Amygdala (tissue), 56 donors: ENCODE measurements at regions not wholly inside any gene's neighbourhood (a gene's known extent, or its start where the extent isn't known, plus 50 kb on each side); places are given as distances from the start of the nearest gene placed in this dataset.

Source experiments
- DNase-seq, 56 donors: peaks; one replicate each; lab custom pipeline; 2025; lab: John Stamatoyannopoulos, UW

DNA sequence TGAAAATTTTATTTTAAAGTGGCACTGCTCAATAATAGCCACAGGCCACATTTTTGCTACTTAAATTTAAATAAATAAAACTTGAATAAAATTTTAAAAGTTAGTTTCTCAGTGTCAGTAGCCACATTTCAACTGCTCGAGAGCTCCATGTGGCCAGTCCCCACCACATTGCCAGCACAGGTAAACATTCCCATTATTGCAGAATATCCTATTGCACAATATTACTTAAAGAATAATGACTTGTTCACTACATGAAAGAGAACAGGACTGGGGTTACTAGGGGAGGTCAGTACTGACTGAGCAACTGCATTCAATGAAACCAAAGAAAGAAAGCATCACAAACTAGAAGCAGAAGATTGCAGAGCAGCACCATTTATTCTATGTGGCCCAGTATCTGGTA is 2201.6 kb upstream of the TENM3 start:
- DNase-seq: no peak

GRCh38 chr4:180052629-180053028 is 2190.6 kb upstream of the TENM3 start:
- no peak for DNase-seq

GRCh38 chr4:180054291-180054690 is 2188.9 kb upstream of the TENM3 start:
- DNase-seq: peak in 2 of 56 donors; percentile 1 to 39

GRCh38 chr4:180057299-180057721 is 2185.9 kb upstream of the TENM3 start:
- DNase-seq: peak in 2 of 56 donors; percentile 19 to 29

DNA sequence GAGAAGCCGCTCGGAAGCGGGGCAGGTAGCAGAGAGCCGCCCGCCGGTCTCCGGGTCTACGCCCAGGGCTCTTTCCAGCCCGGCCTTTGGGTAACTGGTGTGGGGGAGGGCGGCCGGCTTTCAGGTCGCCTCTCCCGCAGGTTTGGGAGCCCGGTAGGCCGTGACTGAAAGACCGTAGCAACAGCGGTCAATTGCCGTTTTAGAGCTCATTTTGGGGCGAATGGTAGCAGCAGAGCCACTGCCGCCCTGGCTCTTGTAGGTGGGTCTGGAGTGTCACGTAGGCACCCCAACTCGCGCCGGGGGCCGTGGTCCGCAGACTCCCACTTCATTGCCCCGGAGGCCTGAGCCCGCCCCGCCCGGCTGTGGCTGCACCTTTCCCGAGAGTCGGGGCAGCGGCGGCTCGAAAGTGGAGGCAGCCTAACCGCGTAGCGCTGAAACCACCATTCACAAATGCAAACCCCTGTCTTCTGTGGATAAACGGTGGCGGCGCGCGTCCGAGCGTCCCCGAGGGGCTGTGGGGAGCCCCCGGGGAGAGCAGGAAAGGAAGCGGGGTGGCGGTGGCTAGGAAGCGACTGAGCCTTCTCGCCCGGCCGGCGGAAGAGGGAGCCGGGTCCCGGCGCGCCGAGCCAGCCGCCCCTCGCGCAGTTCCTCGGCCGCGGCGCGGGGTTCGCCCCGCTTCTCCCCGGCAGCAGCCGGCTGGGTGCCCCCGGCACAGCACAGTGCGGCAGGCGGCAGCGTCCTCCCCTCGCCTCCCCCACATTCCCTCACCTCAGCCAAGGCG is 2185.1 kb upstream of the TENM3 start:
- peak in 28 of 56 donors; percentile 1 to 72 (median 36) for DNase-seq

DNA sequence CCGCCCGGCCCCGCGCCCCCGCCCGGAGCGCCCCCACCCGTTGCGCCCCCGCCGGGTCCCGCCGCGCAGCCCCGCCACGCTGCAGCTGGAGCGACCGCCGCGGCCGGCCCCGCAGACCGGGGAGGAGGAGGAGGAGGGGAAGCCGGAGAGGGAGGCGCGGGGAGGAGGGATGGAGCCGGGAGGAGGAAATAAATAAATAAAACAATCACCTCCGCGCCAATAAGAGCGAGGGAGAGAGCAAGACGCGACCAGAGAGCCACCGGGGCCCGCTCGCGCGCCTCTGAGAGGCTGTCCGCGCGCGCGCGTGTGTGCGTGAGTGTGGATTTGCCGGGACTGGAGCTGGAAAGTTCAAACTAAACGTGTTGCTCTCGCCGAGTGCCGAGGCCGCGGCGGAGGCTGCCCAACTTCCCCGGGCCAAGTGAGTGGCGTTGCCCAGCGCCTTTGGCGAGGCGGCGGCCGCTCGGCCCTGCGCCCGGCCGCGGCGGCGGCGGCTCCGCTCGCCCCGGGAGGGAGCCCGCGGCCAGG is 2184.4 kb upstream of the TENM3 start:
- DNase-seq: peak in 54 of 56 donors; percentile 5 to 77 (median 52)

DNA sequence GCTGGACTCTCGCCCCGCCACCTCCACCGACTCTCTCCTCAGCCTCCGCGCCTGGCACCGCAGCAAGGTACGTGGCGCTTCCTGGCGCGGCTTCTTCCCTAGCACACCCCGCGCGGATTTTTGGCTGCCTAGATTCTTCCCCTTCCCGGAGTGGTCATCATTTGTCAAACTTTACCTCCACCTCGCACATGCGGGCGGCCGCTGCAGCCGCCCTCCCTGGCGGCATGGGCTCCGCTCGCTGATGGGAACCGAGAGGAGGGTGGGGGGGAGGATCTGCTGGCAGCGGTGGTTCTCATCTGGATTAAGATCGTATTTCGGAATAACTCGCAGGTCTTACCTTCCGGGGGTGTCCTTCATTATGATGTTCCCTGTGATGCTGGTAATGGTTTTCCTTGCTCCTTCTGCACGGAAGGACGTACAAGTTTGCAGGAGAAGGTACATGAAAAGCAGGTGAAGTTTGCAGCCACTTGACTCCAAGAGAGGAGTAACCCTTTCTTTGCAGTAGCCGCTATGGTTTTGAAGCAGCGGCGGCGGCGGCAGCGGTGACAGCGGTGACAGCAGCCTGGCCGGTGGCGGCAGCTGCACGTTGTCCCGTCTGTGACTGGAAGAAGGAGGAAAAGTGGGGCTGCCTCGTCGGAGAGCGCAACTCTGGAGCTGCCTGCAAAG is 2183.9 kb upstream of the TENM3 start:
- DNase-seq: peak in 24 of 56 donors; percentile 1 to 53 (median 26)

DNA sequence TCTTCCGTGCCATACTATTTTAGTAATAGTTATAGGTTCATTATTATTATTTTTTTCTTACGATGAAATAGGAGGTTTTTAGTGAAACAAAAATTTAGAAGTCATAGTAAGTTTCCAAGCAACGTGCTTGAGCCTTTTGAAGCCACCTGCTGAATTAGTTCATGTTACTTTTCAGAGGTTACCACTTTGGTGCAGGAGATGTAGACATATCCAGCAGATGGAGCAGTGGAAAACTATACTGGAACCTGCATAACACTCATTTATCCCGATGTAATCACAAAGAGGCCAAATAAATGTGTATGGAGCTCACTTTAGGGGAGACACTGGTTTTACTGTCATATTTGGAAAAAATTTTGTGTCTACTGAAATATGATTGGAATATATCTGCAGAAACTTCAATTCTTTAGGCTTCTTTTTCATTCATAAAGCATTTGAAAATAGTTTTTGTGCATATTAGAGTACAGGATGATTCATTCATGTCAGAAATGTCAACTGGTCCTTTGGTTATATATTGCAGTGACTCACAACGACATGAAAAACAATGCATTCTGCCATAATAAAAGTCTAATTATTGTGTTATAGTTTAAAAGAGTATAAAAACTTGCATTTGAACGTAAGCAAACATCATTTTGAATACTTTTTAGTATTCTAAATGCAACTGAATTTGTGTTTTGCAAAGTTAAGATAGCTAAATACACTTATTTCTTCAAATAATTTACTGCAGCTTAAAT is 2182.9 kb upstream of the TENM3 start:
- DNase-seq: peak in 2 of 56 donors; percentile 0 to 7

DNA sequence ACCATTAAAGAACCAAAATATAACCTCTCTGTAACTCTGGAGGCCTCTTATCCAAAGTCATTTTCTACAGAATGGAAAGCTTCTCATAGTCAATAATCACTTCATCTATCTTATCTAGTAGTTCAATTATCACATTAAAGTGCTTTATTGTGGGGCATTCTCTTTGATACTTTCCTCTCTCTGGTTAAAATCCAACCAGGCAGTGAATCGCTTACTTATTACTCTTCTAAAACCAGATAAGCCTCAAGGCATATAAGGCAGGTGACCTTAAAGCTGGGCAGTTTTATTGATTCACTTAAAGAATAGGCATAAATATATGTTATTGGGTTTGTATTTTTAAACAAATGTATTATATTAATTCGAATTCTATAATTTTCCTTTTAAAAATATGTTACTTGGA is 2162.1 kb upstream of the TENM3 start:
- no peak for DNase-seq

DNA sequence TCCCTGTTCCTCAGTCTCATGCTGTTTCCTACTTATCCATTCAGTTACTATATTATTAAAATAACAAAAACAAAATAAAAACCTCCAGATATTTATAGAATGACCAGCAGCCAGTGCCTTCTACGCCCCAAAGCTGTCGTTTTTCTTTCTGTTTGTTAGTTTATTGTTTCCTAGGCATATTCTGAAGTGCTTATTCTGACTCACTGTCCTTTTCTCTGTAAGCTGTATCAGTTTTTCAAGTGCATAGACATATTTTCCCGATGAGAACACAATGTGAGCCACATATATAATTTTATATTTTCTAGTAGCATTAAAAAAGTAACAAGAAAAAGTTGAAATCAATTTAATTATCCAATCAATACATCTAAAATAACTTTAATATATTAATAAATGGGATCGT is 2158.6 kb upstream of the TENM3 start:
- no peak for DNase-seq

DNA sequence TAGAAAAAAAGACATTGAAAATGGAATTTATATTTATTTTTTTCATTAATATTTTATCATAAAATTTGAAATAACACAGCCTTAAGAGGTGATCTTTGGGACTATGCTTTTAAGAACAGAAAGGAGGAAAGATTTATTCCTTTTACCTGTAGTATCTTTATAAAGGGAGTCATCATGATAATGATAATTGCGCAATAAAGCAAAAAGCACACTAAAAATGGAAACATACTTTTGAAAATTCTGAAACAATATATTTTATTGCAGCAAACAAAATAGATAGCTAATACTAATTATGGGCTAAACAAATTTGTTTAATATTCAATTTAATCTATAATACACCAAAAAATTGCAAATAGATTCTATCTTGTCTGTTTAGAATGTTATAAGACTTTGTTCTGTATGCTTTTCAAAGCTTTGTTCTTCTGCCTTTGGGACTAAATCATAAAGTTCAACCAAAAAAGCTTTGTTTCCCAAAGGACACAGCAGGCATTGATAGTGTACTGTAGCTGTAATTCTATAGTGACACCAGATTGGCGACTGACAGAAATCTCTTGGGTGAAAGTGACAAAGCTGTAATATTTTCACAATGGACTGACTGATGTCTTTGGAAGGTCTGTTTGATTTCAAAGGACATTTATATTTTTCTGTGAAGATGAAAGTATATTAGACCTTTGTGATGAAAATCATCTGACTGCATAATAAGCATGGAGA is 2156.6 kb upstream of the TENM3 start:
- DNase-seq: no peak

GRCh38 chr4:180098586-180098985 is 2144.6 kb upstream of the TENM3 start:
- DNase-seq: no peak

DNA sequence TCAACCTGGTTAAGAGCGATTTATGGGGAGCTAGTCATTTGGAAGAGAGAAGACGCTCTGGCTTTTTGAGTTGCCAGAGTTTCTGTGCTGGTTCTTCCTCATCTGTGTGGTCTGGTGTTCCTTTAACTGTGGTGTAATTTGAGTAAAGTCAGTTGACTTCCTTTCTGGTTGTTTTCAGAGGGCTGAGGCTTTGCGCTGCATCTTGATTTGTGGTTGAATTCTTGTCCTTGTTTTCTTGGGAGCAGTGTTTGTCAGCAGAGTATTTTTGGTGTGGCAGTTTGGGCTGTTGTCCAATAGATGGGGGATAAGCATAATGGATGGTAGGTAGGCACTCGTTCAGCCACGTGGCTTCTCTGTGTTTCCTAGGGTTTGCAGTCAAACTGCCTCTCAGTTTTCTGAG is 2143.2 kb upstream of the TENM3 start:
- no peak for DNase-seq

GRCh38 chr4:180100433-180101344 is 2142.5 kb upstream of the TENM3 start:
- DNase-seq: no peak

- no peak for DNase-seq
Observed at GRCh38 chr4:180101348-180102083, 2141.7 kb upstream of the TENM3 start.

- no peak for DNase-seq
Observed at GRCh38 chr4:180103794-180104193, 2139.4 kb upstream of the TENM3 start.

GRCh38 chr4:180105362-180105761 is 2137.8 kb upstream of the TENM3 start:
- DNase-seq: no peak

DNA sequence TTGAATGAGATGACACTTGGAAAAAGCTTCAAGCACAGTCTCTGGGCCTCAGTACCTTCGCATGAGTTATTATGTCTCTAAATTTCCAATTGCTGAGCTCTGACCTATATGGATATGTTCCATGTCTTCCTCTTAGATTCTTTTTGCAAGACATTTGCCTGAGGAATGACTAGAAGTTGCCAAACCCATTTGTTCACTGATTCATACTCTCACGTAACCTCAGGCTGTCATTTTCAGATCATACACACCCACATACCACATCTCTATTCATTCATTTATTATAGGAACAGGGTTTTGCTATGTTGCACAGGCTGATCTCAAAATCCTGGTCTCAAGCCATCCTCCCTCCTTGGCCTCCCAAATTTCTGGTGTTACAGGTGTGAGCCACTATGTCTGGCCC is 2137.1 kb upstream of the TENM3 start:
- no peak for DNase-seq

- DNase-seq: no peak
Observed at GRCh38 chr4:180106997-180107396, 2136.2 kb upstream of the TENM3 start.
